Calu3 (cell line): ENCODE measurements at regions not wholly inside any gene's neighbourhood (a gene's known extent, or its start where the extent isn't known, plus 50 kb on each side); places are given as distances from the start of the nearest gene placed in this dataset.

Experiments
- BruUV-seq: library from RNA; stranded (reverse); fragments of 400-500 nt; replicated peaks from 2 replicates; lab custom pipeline; 2021; lab: Mats Ljungman, UMichigan
- CTCF ChIA-PET: fragments of 300-600 bp; sonication (Branson Sonifier 250); formaldehyde crosslinking; loops from one replicate; lab custom pipeline; 2022; ENCODE audit warnings: antibody characterized with exemption; lab: Charles Lee
- DNase-seq: peaks from one replicate; pipeline ENCODE4 v3.0.0; 2022
- H3K27ac Mint-ChIP-seq: one replicate; pipeline ENCODE4 v1.8.0; 2022; ENCODE audit warnings: mixed read lengths; ENCODE audit not compliant: unreplicated experiment
- H3K27me3 Mint-ChIP-seq: one replicate; pipeline ENCODE4 v1.8.0; 2022; ENCODE audit warnings: mixed read lengths; ENCODE audit not compliant: unreplicated experiment
- H3K36me3 Mint-ChIP-seq: one replicate; pipeline ENCODE4 v1.8.0; 2022; ENCODE audit warnings: mild to moderate bottlenecking, moderate library complexity, mixed read lengths; ENCODE audit not compliant: insufficient read depth, unreplicated experiment
- H3K4me1 Mint-ChIP-seq: one replicate; pipeline ENCODE4 v1.8.0; 2022; ENCODE audit warnings: mild to moderate bottlenecking, low read depth, mixed read lengths; ENCODE audit not compliant: unreplicated experiment
- H3K4me3 Mint-ChIP-seq: one replicate; pipeline ENCODE4 v1.8.0; 2022; ENCODE audit warnings: mild to moderate bottlenecking, low read depth, moderate library complexity, mixed read lengths; ENCODE audit not compliant: unreplicated experiment
- H3K9me3 Mint-ChIP-seq: one replicate; pipeline ENCODE4 v1.8.0; 2022; ENCODE audit warnings: low read depth, mixed read lengths; ENCODE audit not compliant: unreplicated experiment
- CTCF ChIP-seq: fragments of 200-600 bp; IDR thresholded peaks from one replicate; pipeline ENCODE4 v1.8.0; 2022; ENCODE audit warnings: antibody characterized with exemption; ENCODE audit not compliant: unreplicated experiment
- intact Hi-C: fragments of 100-400 bp; cut with micrococcal nuclease; formaldehyde crosslinking; loops from one replicate; pipeline ENCODE4 v1.10.0; 2022; ENCODE audit not compliant: unreplicated experiment

- Mint-ChIP-seq H3K4me1 (no peaks in the 10 kb centered on the region), H3K27me3 (no peaks in the 10 kb centered on the region), H3K9me3 (no peaks in the 10 kb centered on the region), H3K27ac (no peak overlapping the region), H3K4me3 (no peak overlapping the region), H3K36me3 (no peaks in the 10 kb centered on the region)
- intact Hi-C loops, result no loop called here
- no peak for TF ChIP-seq CTCF
- BruUV-seq, result no TSS peak
- CTCF ChIA-PET, result no interaction called here
- DNase-seq, result no peak
These were observed 903.9 kb upstream of the FOXG1 start for GRCh38 chr14:27862684-27863083.

- intact Hi-C loops, result no loop called here
- Mint-ChIP-seq H3K36me3 (no peaks in the 10 kb centered on the region), H3K27me3 (no peaks in the 10 kb centered on the region), H3K4me3 (no peak overlapping the region), H3K4me1 (no peaks in the 10 kb centered on the region), H3K27ac (no peak overlapping the region), H3K9me3 (no peaks in the 10 kb centered on the region)
- CTCF ChIA-PET, result no interaction called here
- DNase-seq, result no peak
- no TSS peak for BruUV-seq
- TF ChIP-seq CTCF, result no peak
These were observed 903.4 kb upstream of the FOXG1 start for GRCh38 chr14:27863166-27863565.

GRCh38 chr14:27881063-27881462, 885.5 kb upstream of the FOXG1 start:
- CTCF ChIA-PET, result no interaction called here
- Mint-ChIP-seq H3K9me3 (peaks cover 5% of the 10 kb centered on the region), H3K4me1 (no peaks in the 10 kb centered on the region), H3K4me3 (no peak overlapping the region), H3K27ac (no peak overlapping the region), H3K27me3 (no peaks in the 10 kb centered on the region), H3K36me3 (no peaks in the 10 kb centered on the region)
- BruUV-seq, result no TSS peak
- no peak for TF ChIP-seq CTCF
- no peak for DNase-seq
- intact Hi-C loops, result no loop called here

GRCh38 chr14:27881646-27882045, 884.9 kb upstream of the FOXG1 start:
- TF ChIP-seq CTCF, result no peak
- CTCF ChIA-PET, result no interaction called here
- Mint-ChIP-seq H3K36me3 (no peaks in the 10 kb centered on the region), H3K9me3 (peaks cover 5% of the 10 kb centered on the region), H3K27ac (no peak overlapping the region), H3K4me1 (no peaks in the 10 kb centered on the region), H3K27me3 (no peaks in the 10 kb centered on the region), H3K4me3 (no peak overlapping the region)
- DNase-seq, result no peak
- intact Hi-C loops, result no loop called here
- BruUV-seq, result no TSS peak
